Sciatic nerve (tissue), 2 donors: ENCODE measurements at regions not wholly inside any gene's neighbourhood (a gene's known extent, or its start where the extent isn't known, plus 50 kb on each side); places are given as distances from the start of the nearest gene placed in this dataset.

Source experiments
- ATAC-seq: fragments of 200-7000 bp; cut with Tn5 transposase; one replicate; pipeline ENCODE4 v1.9.1; 2020; ENCODE audit warnings: mild to moderate bottlenecking, moderate library complexity
- DNase-seq: peaks from one replicate; pipeline ENCODE4 v3.0.0-alpha.2; 2020; ENCODE audit warnings: low spot score
- intact Hi-C: fragments of 100-400 bp; cut with DNase I; formaldehyde crosslinking; loops from one replicate; pipeline ENCODE4 v1.14.2; 2022
- donor health status: DM: no; HTN: no; CAD: no.
- donor health status: DM: no; HTN: no; CAD: no.

DNA sequence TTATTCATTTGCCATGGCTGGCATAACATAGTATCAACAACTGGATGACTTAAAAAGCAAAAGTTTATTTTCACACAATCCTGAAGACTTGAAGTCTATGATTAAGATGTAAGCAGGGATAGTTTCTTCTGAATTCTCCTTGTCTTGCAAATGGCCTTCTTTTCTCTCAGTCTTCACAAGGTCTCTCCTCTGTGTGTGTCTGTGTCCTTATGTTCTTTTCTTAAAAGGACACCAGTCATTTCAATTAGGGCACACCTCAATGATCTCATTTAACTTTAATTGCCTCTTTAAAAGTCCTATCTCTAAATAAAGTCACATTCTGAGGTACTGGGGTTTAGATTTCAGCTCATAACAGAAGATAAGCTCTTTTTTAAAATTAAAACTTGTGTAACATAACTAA lies 399.7 kb downstream of the PABPC4L start:
- DNase-seq = no peak
- intact Hi-C loops = no loop called here
- no peak for ATAC-seq

DNA sequence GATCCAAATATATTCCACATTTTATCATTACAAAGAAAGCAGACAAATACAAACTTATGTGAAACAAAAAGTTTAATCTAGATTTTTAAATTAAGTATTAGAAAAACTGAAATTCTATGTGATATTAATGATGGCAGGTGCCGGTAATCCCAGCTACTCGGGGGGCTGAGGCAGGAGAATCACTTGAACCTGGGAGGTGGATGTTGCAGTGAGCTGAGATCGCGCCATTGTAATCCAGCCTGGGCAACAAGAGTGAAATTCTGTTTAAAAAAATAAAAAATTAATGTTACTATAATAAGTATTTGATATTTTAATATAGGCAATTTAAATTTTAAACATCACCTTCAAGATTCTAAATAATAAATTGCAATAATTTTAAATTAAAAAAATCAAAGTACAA lies 400.6 kb downstream of the PABPC4L start:
- ATAC-seq = no peak
- no peak for DNase-seq
- intact Hi-C loops = no loop called here

DNA sequence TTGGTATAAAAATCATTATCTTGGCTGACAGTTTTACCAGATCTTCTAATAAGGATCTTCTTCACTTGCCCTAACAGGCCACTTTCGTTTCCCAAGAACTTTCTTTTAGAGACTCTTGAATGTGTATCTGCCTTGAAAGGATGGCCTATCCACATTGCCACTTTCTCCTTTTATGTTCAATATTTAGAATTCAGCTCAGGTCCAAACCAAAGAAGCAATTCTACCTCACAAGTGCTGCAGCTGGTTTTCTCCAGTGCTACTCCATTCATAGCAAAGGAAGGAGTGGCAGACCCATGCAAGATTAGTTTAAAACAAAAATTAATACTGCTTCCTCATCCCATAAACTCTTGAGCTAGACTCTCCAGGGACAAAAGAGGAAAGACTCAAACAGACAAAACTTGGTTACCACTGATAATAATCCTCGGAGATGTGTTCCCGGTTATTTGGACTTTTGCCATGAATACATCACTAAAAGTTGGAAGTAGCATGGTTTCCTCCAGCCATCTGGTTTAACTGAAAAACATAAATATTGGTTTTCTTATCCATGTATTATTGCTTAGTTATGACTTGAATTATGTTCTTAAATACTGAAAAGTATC lies 401.8 kb downstream of the PABPC4L start:
- no peak for ATAC-seq

DNA sequence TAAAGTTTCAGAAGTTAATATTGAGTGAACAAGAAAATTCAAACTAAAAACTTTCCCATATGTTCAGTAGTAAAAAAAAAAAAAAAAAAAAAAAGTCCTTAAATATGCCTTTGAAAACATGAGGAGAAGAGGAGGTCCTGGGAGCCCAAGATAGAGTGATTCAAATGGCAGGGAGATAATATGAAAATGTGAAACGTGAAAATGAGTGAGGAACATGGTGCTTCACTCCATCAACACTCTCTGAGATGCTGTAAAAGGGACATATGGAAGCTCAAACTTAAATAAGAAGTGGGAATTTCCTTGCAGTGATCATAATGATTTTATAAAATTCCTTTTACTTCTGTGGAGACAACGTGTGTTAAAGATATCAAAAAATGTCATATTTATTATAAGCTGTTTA lies 423.9 kb downstream of the PABPC4L start:
- no peak for DNase-seq

More for the DNA sequence above, 401.8 kb downstream of the PABPC4L start:
- intact Hi-C loops = no loop called here
- DNase-seq = no peak

DNA sequence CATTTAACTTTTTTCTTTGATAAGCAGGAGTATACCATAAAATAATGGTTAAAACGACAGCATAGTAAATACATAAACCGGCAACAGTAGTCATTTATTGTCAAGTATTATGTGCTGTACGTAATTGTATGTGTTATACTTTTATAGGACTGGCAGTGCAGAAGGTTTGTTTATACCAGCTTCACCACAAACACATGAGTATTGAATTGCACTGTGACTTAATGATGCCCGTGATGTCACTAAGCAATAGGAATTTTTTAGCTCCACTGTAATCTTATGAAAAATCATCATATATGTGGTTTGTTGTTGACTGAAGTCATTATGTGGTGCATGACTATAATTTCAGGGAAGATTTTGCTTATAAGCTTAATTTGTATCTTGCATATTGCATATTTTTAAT lies 424.6 kb downstream of the PABPC4L start:
- ATAC-seq (no peak), DNase-seq (no peak)
- intact Hi-C loops = no loop called here

More for the DNA sequence above, 423.9 kb downstream of the PABPC4L start:
- no peak for ATAC-seq
- intact Hi-C loops = no loop called here

DNA sequence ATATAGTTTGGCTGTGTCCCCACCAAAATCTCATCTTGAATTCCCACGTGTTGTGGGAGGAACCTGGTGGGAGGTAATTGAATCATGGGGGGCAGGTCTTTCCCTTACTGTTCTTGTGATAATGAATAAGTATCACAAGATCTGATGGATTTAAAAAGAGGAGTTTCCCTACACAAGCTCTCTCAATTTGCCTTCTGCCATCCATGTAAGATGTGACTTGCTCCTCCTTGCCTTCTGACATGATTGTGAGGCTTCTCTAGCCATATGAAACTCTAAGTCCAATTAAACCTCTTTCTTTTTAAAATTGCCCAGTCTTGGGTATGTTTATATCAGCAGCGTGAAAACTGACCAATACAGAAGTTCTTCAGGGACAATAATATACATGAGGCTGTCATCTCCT lies 425.1 kb downstream of the PABPC4L start:
- intact Hi-C loops = no loop called here
- no peak for DNase-seq
- no peak for ATAC-seq

DNA sequence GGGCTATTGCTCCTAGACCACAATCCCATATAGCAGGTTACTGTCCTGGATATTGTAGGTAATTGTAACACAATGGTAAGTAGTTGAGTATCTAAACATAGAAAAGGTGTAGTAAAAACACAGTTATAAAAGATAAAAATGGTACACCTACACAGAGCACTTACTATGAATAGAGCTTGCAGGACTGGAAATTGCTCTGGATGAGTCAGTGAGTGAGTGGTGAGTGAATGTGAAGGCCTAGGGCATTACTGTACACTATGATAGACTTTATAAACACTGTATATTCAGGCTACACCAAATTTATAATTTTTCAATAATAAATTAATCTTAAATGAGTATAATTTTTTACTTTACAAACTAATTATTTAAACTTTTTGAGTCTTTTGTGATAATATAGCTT lies 425.7 kb downstream of the PABPC4L start:
- no peak for DNase-seq
- ATAC-seq = no peak
- intact Hi-C loops = no loop called here

DNA sequence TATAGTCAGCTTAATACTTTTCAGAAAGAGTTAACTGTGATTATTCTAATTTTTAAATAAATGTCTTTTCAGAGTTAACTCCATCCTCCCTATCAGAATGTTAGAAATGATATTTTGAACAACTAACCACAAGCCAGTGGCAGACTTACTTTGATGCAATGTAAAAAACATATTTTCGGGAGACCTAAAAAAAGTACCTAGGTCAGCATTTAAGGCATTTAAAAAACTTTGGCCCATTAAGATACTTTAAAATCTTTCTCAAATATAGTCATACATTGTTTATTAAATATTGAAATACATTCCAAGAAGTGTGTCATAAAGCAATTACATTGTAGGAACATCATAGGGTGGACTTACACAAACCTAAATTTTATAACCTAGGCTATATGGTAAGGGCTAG lies 426.1 kb downstream of the PABPC4L start:
- DNase-seq = no peak
- no peak for ATAC-seq
- intact Hi-C loops = no loop called here

DNA sequence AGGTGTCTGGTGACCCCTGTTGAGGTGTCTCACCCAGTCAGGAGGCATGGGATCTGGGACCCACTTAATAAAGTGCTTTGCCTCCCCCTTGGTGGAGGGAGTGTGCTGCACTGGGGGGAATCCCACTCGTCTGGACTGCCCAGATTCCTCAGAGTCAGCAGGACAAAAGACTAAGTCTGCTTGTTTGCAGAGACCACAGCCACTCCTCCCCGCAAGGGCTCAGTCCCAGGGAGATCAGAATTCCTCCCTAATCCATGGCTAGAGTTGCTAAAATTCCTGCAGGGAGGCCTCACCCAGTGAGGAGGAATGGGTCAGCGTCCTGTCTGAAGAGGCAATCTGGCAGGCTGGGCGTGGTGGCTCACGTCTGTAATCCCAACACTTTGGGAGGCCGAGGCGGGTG lies 442.2 kb downstream of the PABPC4L start:
- DNase-seq (no peak), ATAC-seq (no peak)
- intact Hi-C loops = no loop called here

DNA sequence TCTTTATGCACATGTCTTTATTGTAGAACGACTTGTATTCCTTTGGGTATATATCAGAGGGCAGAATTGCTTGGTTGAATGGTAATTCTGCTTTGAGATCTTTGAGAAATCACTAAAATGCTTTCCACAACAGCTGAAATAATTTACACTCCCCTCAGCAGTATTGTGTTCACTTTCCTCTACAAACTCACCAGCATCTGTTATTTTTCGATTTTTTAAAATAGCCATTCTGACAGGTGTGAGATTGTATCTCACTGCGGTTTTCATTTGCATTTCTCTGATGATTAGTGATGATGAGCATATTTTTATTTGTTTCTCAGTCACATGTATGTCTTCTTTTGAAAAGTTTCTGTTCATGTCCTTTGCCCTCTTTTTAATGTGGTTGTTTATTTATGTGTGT lies 459.8 kb downstream of the PABPC4L start:
- intact Hi-C loops = no loop called here
- no peak for DNase-seq
- no peak for ATAC-seq

DNA sequence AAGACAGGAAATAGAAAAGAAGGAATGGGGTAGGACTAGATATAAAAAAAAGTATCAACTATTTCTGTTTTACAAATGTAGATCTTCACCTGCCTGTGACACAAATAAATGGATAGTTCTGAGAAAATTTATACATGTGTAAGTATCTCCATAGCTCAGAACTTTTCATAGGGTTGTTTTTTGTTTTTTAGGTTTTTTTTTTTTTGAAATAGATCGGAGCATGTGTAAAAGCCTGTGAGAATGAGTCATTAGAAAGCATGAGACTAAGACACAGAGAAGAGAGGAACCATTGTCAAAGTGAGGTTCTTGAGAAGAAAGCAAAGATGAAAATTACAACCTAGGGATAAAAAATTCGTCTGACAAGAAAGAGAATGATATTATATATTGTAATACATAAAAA lies 481.6 kb downstream of the PABPC4L start:
- intact Hi-C loops = no loop called here
- DNase-seq = no peak

DNA sequence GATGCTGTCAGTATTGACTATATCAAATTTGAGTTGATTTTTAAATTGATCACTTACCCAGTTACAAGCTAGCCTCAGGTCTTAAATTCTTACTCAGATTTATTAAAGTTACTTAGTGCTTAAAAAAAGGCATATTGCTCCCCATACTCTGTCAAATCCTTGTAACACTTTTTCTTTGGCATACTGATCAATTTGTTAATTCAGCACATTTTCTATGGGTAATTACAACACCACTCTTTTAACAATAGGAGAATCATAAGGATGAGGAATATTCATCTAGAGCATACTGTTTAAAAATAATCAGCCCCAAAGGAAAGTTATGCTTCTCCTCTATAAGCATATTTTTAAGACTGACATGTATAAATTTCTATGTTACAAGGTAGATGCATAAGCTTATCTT lies 482.5 kb downstream of the PABPC4L start:
- DNase-seq (no peak), ATAC-seq (no peak)
- intact Hi-C loops = no loop called here

More for the DNA sequence above, 481.6 kb downstream of the PABPC4L start:
- no peak for ATAC-seq

DNA sequence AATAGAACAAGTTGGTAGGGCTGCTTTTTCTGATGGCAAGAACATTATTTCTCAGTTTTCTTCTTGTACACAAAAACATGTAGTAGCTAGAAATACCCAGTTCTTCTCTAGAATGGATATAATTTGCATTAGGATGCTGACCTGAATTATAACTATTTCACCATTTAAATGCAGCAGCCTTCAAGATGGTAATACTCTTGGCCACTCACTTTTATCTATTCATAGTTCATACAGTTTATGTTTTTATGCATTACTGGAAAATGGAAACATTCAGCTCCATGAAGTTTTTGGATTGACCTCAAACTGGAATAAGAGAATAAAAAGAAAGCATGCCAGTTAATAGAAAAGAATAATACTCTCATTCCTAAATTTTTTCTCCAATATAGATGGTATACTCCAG lies 487.4 kb downstream of the PABPC4L start:
- DNase-seq (no peak), ATAC-seq (no peak)
- intact Hi-C loops = no loop called here

DNA sequence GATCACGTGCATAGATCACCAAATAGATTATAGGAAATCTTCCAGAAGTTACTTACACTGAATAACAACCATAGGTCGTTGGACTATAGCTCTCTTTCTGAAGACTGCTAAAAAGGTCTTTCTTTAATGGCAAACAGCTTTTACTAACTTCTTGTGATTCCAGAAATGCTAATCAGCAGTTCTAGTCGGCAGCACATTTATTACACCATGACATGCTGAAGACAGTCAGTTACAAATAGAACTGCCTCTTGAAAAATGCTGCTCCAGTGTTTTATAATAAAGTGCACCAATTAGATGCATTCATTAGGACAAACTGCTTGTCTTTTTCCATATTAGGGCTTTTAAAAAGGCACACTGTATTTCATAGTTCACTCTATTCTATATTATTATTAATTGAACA lies 488.2 kb downstream of the PABPC4L start:
- intact Hi-C loops = no loop called here
- DNase-seq (no peak), ATAC-seq (no peak)

DNA sequence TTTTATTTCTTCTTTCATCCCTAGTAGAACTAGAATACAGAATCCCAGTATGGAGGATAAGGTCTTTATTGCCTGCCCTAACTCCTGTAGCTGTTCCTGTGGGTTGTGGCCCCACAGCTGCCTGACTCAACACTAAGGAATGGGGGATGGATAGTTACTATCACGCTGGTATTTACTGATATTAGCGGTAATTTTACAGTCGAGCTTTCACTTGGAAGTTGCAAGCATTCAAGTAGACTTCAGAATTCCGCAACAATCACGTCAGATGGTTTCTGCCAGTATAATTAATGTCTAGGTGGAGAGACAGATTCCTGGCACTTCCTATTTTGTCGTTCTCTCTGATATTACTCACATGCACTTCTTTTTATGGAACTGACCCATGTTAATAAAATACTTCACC lies 489.8 kb downstream of the PABPC4L start:
- intact Hi-C loops = no loop called here
- ATAC-seq = no peak

DNA sequence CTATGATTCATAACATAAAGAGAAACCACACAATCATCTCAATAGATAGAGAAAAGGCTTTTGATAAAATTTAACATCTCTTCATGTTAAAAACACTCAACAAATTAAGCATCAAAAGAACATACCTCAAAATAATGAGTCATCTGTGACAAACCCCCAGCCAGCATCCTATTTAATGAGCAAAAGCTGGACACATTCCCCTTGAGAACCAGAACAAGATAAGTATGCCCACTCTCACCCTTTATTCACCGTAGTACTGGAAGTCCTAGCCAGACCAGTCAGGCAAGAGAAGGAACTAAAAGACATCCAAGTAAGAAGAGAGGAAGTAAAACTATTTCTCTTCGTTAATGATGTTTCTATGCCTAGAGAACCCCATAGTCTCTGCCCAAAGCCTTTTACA lies 507.2 kb downstream of the PABPC4L start:
- DNase-seq = no peak
- intact Hi-C loops = no loop called here
- no peak for ATAC-seq

More for the DNA sequence above, 489.8 kb downstream of the PABPC4L start:
- no peak for DNase-seq

DNA sequence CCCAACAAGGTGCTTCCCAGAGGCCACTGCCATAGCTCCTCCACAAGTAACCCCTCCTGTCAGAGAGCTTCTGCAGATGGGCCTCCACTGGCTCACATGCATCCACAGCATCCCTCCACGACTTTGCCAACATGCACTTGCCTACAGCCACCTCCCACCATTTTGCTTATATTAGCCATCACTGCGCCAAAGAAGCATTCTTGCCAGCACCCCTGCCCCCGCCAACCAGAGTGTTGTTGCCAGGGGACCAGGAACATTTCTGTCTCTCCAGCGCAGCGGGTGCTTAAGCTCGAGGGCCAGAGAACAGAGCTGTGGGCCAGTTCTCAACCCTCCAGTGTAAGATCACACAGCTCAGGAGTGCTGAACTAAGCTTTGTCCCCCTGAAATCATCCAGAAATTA lies 517.6 kb downstream of the PABPC4L start:
- ATAC-seq (no peak), DNase-seq (no peak)
- intact Hi-C loops = no loop called here

DNA sequence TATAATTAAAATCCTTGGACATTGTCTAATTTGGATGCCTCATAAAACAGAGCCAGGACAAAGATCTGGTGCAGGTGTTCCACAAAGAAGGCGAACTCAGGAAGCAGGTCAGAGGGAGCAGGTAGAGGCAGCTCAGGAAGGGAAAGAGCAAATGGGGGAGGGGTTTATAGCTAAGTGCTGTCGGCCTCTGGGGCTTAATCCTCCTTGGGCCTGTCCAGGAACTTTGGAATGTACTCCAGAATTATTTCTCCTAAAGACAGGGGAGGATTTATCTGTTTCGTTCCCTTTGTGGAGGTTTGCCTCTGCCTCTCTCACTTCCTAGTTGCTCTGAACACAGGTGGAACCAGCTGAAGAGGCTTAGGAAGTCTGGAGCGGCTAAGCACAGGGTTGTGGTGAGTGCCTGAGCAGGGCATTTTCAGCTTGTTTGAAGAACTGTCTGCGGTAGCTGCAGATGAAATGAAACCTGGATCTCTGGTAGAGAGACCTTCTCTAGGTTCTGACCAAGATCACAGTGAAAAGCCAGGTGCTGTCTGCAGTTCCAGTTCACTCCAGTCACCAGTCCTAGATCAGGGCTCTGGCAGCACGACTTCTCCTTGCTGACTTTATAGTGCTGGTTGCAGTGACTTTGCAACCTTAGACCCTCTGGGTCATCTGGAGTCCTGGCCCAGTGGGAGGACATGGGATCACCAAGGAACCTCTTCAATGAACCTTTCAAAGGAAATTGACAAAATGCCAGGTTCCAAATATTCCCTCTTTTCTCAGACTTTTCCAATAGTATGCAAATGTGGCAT lies 519.2 kb downstream of the PCDH10 start:
- intact Hi-C loops = no loop called here
- ATAC-seq = no peak
- DNase-seq = no peak

DNA sequence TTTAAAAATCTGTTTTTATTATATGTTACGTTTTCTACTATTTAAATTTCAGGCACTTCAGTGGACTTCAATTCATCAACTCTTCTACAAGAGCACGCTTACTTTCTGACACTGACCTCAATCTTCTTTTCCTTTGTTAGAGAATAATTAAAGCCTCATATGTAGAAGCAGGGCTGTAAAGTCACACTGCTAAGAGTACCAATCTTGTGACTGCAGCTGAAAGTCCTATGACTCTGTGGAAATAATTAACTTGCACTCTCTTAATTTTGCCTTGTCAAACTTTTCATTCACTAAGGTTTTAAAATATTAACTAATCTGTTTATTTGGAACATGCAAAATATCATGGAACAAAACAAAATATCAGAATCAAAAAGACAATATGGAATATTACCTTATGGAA lies 498.1 kb downstream of the PCDH10 start:
- ATAC-seq (no peak), DNase-seq (no peak)
- intact Hi-C loops = no loop called here

DNA sequence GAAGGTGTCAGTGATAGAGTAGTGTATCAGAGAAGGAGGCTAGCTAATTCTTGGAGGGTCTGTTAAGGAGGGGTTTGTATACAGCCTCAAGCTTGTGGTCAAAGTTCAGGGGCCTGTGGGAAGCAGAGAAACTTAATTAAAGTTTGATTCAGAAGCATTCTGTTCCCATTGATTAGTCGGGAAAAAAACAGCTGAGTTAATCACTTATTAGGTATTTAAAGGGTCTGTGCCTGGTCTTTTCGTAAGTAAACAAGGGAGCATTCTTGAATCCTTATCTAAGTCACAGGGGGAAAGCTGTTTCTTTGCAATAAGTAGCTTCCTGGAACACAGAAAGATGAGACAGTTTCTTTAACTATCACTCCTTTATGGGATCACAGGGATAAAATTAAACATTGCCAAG lies 492.1 kb downstream of the PCDH10 start:
- intact Hi-C loops = no loop called here
- DNase-seq (no peak), ATAC-seq (no peak)

DNA sequence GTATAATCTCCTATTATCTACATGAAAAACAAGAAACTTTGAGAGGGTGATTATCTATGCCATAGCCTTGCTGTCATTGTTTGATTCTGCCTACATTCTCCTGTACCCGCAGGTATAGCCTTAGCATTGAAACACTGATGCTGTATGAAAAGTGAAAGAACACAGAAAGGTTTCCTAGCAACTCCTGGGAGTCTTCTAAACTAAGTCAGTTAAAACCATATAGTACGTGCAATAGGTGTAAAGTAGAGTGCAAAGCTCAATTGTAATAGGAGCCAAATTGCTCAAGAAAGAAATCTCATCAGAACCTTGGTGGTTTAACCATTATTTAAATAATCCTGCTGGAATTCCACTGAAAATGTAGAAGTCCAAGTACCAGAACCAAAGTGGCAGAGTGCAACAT lies 489.7 kb downstream of the PCDH10 start:
- DNase-seq (no peak), ATAC-seq (no peak)
- intact Hi-C loops = no loop called here
